GM23338 (cell line): ENCODE measurements at regions not wholly inside any gene's neighbourhood (a gene's known extent, or its start where the extent isn't known, plus 50 kb on each side); places are given as distances from the start of the nearest gene placed in this dataset.
A peak's percentile ranks its signal among the peaks of the same experiment; 100 is the strongest.

Source experiments
- ATAC-seq: fragments of 200-7000 bp; cut with Tn5 transposase; 3 replicates; pipeline ENCODE4 v1.9.1; 2020
- DNase-seq: peaks from one replicate; pipeline ENCODE4 v3.0.0-alpha.2; 2015; ENCODE audit warnings: low spot score
- H2AFZ ChIP-seq: fragments of 200-600 bp; sonication (generic); 2 replicates; pipeline ENCODE4 v1.8.0; 2016; ENCODE audit warnings: antibody characterized with exemption, mild to moderate bottlenecking, moderate library complexity
- H3F3A ChIP-seq: fragments of 200-600 bp; sonication (generic); replicated peaks from 2 replicates; pipeline ENCODE4 v1.8.0; 2017; ENCODE audit warnings: antibody characterized with exemption, mixed run types, low read depth
- H3K27ac ChIP-seq: fragments of 200-600 bp; sonication (generic); 2 replicates; pipeline ENCODE4 v1.6.1; 2016; ENCODE audit warnings: low read depth
- H3K27me3 ChIP-seq: fragments of 200-600 bp; sonication (generic); 2 replicates; pipeline ENCODE4 v1.8.0; 2016; ENCODE audit warnings: mild to moderate bottlenecking, mixed run types, moderate library complexity; ENCODE audit not compliant: insufficient read depth
- H3K36me3 ChIP-seq: fragments of 200-600 bp; sonication (generic); 2 replicates; pipeline ENCODE4 v1.8.0; 2016; ENCODE audit warnings: mild to moderate bottlenecking; ENCODE audit not compliant: insufficient read depth
- H3K4me1 ChIP-seq: fragments of 200-600 bp; sonication (generic); 2 replicates; pipeline ENCODE4 v1.8.0; 2016; ENCODE audit warnings: mild to moderate bottlenecking, moderate library complexity; ENCODE audit not compliant: insufficient read depth
- H3K4me2 ChIP-seq: fragments of 200-600 bp; sonication (generic); 2 replicates; pipeline ENCODE4 v1.7.1; 2017; ENCODE audit warnings: mixed run types
- H3K4me3 ChIP-seq: fragments of 200-600 bp; sonication (generic); 2 replicates; pipeline ENCODE4 v1.6.1; 2016; ENCODE audit warnings: mixed run types
- H3K79me2 ChIP-seq: fragments of 200-600 bp; sonication (generic); replicated peaks from 2 replicates; pipeline ENCODE4 v1.8.0; 2017; ENCODE audit warnings: mild to moderate bottlenecking; ENCODE audit not compliant: insufficient read depth
- H3K9me2 ChIP-seq: fragments of 200-600 bp; sonication (generic); 2 replicates; pipeline ENCODE4 v1.8.0; 2017; ENCODE audit not compliant: insufficient read depth
- H4K20me1 ChIP-seq: fragments of 200-600 bp; sonication (generic); replicated peaks from 2 replicates; pipeline ENCODE4 v1.8.0; 2017; ENCODE audit warnings: mild to moderate bottlenecking; ENCODE audit not compliant: insufficient read depth
- H3K27ac Mint-ChIP-seq: 2 replicates; pipeline ENCODE4 v1.8.0; 2020; ENCODE audit warnings: inconsistent platforms, mild to moderate bottlenecking, moderate library complexity, mixed read lengths
- H3K27me3 Mint-ChIP-seq: 3 replicates; pipeline ENCODE4 v1.8.0; 2022; ENCODE audit warnings: low read depth, mild to moderate bottlenecking, moderate library complexity, mixed read lengths, inconsistent platforms; ENCODE audit not compliant: insufficient read depth, poor library complexity
- H3K36me3 Mint-ChIP-seq: 3 replicates; pipeline ENCODE4 v1.8.0; 2021; ENCODE audit warnings: low read depth, mild to moderate bottlenecking, inconsistent platforms, moderate library complexity, mixed read lengths
- H3K4me1 Mint-ChIP-seq: 3 replicates; pipeline ENCODE4 v1.8.0; 2020; ENCODE audit warnings: mild to moderate bottlenecking, inconsistent platforms, mixed read lengths
- H3K4me3 Mint-ChIP-seq: 3 replicates; pipeline ENCODE4 v1.8.0; 2021; ENCODE audit warnings: moderate library complexity, mild to moderate bottlenecking, inconsistent platforms, mixed read lengths
- H3K9me3 Mint-ChIP-seq: 3 replicates; pipeline ENCODE4 v1.8.0; 2020; ENCODE audit warnings: moderate library complexity, mild to moderate bottlenecking, inconsistent platforms, mixed read lengths
- CREB1 ChIP-seq: fragments of 250-450 bp; sonication (Bioruptor Pico); IDR thresholded peaks from 2 replicates; pipeline ENCODE4 v1.5.0; 2020; ENCODE audit warnings: low read depth, mild to moderate bottlenecking, moderate library complexity
- CTCF ChIP-seq, 2 experiments: fragments of 200-600 bp in 1 of 2; sonication (generic) in 1 of 2; conservative IDR thresholded peaks; 2 replicates each; pipeline versions ENCODE4 v1.5.1 to v1.6.1; 2016 to 2017; ENCODE audit warnings: antibody characterized with exemption in 2 of 2, low read depth in 2 of 2, mild to moderate bottlenecking in 2 of 2, moderate library complexity in 1 of 2
- ETS1 ChIP-seq: IDR thresholded peaks from 2 replicates; pipeline ENCODE4 v1.6.1; 2016; ENCODE audit warnings: antibody characterized with exemption
- EZH2phosphoT487 ChIP-seq: fragments of 200-600 bp; sonication (generic); IDR thresholded peaks from one replicate; pipeline ENCODE4 v1.8.1; 2018; ENCODE audit warnings: antibody characterized with exemption; ENCODE audit not compliant: unreplicated experiment
- NANOG ChIP-seq: IDR thresholded peaks from 2 replicates; pipeline ENCODE4 v1.6.1; 2016; ENCODE audit warnings: antibody characterized with exemption, borderline replicate concordance
- POLR2AphosphoS5 ChIP-seq: IDR thresholded peaks from 2 replicates; pipeline ENCODE4 v1.6.1; 2016; ENCODE audit warnings: antibody characterized with exemption, low read depth
- STAT1 ChIP-seq: IDR thresholded peaks from one replicate; pipeline ENCODE4 v1.6.1; 2016; ENCODE audit warnings: antibody characterized with exemption; ENCODE audit not compliant: unreplicated experiment
- ZNF114 ChIP-seq: fragments of 250-450 bp; sonication (Bioruptor Pico); IDR thresholded peaks from 2 replicates; pipeline ENCODE4 v1.5.0; 2020; ENCODE audit warnings: mild to moderate bottlenecking, moderate library complexity
- ZNF331 ChIP-seq: fragments of 250-450 bp; sonication (Bioruptor Pico); IDR thresholded peaks from 2 replicates; pipeline ENCODE4 v1.5.0; 2020; ENCODE audit warnings: low read depth, mild to moderate bottlenecking, moderate library complexity
- ZNF462 ChIP-seq: fragments of 250-450 bp; sonication (Bioruptor Pico); IDR thresholded peaks from 2 replicates; pipeline ENCODE4 v1.5.0; 2020; ENCODE audit warnings: mild to moderate bottlenecking, moderate library complexity

GRCh38 chr5:57738301-57738700 is 255.7 kb upstream of the ACTBL2 start:
- H3F3A ChIP-seq = no peaks in the 10 kb centered on the region
- no peaks in the 10 kb centered on the region; the same call in none of the 2 replicates for H3K4me1 ChIP-seq
- Mint-ChIP-seq H3K4me1 (peaks cover 22% of the 10 kb centered on the region), H3K27me3 (no peaks in the 10 kb centered on the region), H3K36me3 (no peaks in the 10 kb centered on the region), H3K27ac (no peak overlapping the region), H3K4me3 (no peak overlapping the region), H3K9me3 (no peaks in the 10 kb centered on the region)
- no peaks in the 10 kb centered on the region for H3K27me3 ChIP-seq
- no peak overlapping the region for H3K27ac ChIP-seq
- H4K20me1 ChIP-seq = no peaks in the 10 kb centered on the region
- no peaks in the 10 kb centered on the region for H3K9me2 ChIP-seq
- no peaks in the 10 kb centered on the region for H3K79me2 ChIP-seq
- no peak overlapping the region for H3K4me2 ChIP-seq
- no peak overlapping the region for H3K4me3 ChIP-seq
- DNase-seq (no peak), ATAC-seq (no peak)
- TF ChIP-seq CREB1 (CRISPR knock-in tag) (no peak), STAT1 (no peak)
- H2AFZ ChIP-seq = peak overlapping the region; percentile 56; the same call in 1 of the 2 replicates
- no peaks in the 10 kb centered on the region for H3K36me3 ChIP-seq

- DNase-seq (no peak), ATAC-seq (no peak)
- Mint-ChIP-seq H3K9me3 (no peaks in the 10 kb centered on the region), H3K27me3 (no peaks in the 10 kb centered on the region), H3K36me3 (no peaks in the 10 kb centered on the region), H3K4me3 (no peak overlapping the region), H3K4me1 (peaks cover 25% of the 10 kb centered on the region), H3K27ac (no peak overlapping the region)
- H3K27ac ChIP-seq = no peak overlapping the region
- no peaks in the 10 kb centered on the region for H3F3A ChIP-seq
- no peak overlapping the region for H3K4me2 ChIP-seq
- no peaks in the 10 kb centered on the region; the same call in none of the 2 replicates for H3K4me1 ChIP-seq
- no peaks in the 10 kb centered on the region for H3K27me3 ChIP-seq
- H3K36me3 ChIP-seq = no peaks in the 10 kb centered on the region
- H3K4me3 ChIP-seq = no peak overlapping the region
- no peak overlapping the region for H2AFZ ChIP-seq
- no peaks in the 10 kb centered on the region for H3K9me2 ChIP-seq
- no peaks in the 10 kb centered on the region for H4K20me1 ChIP-seq
- no peaks in the 10 kb centered on the region for H3K79me2 ChIP-seq
- no peak for TF ChIP-seq POLR2AphosphoS5
- TF ChIP-seq STAT1 = no peak
- TF ChIP-seq CTCF (conservative IDR thresholded peaks at IDR 0.05; ENCODE audit: low read depth in 2 of 2) = no peak
- no peak for TF ChIP-seq NANOG
- no peak for TF ChIP-seq EZH2phosphoT487
- TF ChIP-seq ETS1 = no peak
- no peak for TF ChIP-seq ZNF462
- TF ChIP-seq ZNF331 (CRISPR knock-in tag) = no peak
- TF ChIP-seq ZNF114 (CRISPR knock-in tag) = no peak
Measured at GRCh38 chr5:57736716-57737115, 254.1 kb upstream of the ACTBL2 start.
